Stimulated activated memory B cell treated with anti-CD40 and anti-IgM and Interleukin-4, amounts not matched to agents 10 μg/mL and 1 μg/mL and 100 μg/mL, for 72 hours (primary cell): ENCODE measurements at regions not wholly inside any gene's neighbourhood (a gene's known extent, or its start where the extent isn't known, plus 50 kb on each side); places are given as distances from the start of the nearest gene placed in this dataset.
"Not testable (repeated sequence)": the region's sequence is repeated elsewhere in the genome, so short reads cannot be mapped to it uniquely, and the experiment has no call there.

ENCODE experiments used
- ATAC-seq: fragments of 150-1000 bp; cut with Tn5 transposase; 2 replicates; pipeline ENCODE4 v1.10.0; 2021
- H3K27ac Mint-ChIP-seq: one replicate; pipeline ENCODE4 v1.8.0; 2022; ENCODE audit warnings: mild to moderate bottlenecking, mixed read lengths
- H3K27me3 Mint-ChIP-seq: one replicate; pipeline ENCODE4 v1.8.0; 2022; ENCODE audit warnings: mixed read lengths
- H3K36me3 Mint-ChIP-seq: one replicate; pipeline ENCODE4 v1.8.0; 2022; ENCODE audit warnings: mixed read lengths
- H3K4me1 Mint-ChIP-seq: one replicate; pipeline ENCODE4 v1.8.0; 2022; ENCODE audit warnings: mixed read lengths
- H3K4me3 Mint-ChIP-seq: one replicate; pipeline ENCODE4 v1.8.0; 2022; ENCODE audit warnings: mild to moderate bottlenecking, moderate library complexity, mixed read lengths
- H3K9me3 Mint-ChIP-seq: one replicate; pipeline ENCODE4 v1.8.0; 2022; ENCODE audit warnings: mixed read lengths

DNA sequence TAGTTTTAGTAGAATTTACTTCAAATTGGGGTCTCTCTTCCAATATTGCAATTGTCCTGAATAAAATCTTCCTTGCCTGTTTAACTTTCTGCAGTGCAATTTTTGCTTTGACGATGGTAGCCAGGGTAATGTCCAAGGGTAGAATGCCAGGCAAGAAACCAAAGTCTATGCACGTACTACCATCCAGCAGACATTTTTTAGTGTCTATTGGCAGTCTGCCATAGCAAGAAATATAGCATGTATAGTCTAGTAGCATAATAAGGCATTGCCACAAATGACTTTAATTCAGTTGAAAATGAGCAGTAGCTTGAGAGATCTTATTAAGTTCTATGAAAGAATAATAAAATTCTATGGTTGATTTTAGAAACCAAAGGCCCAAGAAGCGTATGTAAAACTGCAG lies 62.3 kb upstream of the KCNQ5 start:
- Mint-ChIP-seq H3K4me3 (no peak overlapping the region), H3K36me3 (no peaks in the 10 kb centered on the region), H3K27ac (no peak overlapping the region), H3K9me3 (no peaks in the 10 kb centered on the region), H3K27me3 (no peaks in the 10 kb centered on the region), H3K4me1 (no peaks in the 10 kb centered on the region)
- ATAC-seq, result no peak

DNA sequence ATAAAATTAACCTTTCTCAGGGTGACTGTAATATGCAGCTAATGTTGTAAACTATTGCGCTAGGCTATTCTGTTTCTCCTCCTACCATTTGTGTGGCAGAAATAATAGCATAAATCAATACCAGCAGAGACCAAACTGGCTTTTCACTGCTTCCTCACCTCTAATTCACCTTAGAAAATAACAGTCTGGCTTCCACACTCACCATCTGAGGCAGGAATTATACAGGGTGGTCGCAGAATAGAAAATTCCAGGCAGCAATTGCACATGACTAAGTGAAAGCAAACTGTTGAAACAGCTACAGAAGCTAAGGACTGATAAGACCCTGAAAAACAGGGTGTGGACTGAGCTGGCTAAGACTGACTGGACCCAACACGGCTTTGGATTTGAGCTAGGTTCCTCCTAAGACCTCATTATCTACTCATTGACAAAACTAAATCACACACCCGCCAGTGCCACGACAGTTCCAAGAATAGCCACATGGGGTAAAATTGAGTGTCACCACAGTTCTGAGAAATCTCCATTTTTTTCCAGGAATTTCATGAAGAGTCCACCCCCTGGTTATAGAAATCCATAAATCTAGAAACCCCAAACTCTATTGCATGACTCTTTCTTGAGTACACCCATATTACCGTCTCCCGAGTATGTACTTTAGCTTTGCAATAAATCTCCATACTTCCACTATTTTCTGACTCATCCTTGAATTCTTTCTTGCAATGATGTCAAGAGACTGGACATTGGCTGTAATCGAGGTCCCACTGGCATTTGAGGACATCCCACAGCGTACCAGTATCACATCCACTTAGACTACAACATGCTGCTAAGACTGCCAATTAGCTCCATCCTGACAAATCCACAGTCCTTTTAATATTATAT lies 60.9 kb upstream of the KCNQ5 start:
- Mint-ChIP-seq H3K9me3 (no peaks in the 10 kb centered on the region), H3K27ac (no peak overlapping the region), H3K27me3 (no peaks in the 10 kb centered on the region), H3K36me3 (no peaks in the 10 kb centered on the region), H3K4me3 (no peak overlapping the region), H3K4me1 (no peaks in the 10 kb centered on the region)
- no peak for ATAC-seq

DNA sequence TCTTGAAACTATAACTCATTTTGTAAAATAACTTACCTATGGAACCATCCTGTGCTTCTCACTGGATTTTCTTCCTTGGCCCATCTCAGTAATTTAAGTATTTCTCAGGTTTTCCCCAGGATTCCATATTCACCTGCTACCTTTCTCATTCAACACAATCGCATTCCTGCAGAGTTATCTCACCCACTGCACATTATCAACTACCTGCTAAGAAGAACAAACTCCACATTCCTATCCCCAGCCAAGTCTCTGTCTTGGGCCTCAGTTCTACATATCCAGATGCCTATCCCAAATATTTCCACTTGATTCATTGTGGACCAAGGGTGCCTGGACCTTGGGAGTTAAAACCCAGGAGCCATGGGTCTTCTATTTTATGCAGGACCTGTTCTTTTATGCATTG lies 60.2 kb upstream of the KCNQ5 start:
- no peak overlapping the region for H3K27ac Mint-ChIP-seq
- no peak overlapping the region for H3K4me3 Mint-ChIP-seq
- no peaks in the 10 kb centered on the region for H3K4me1 Mint-ChIP-seq
- H3K36me3 Mint-ChIP-seq, result no peaks in the 10 kb centered on the region
- H3K27me3 Mint-ChIP-seq, result no peaks in the 10 kb centered on the region
- no peaks in the 10 kb centered on the region for H3K9me3 Mint-ChIP-seq
- ATAC-seq, result no peak

DNA sequence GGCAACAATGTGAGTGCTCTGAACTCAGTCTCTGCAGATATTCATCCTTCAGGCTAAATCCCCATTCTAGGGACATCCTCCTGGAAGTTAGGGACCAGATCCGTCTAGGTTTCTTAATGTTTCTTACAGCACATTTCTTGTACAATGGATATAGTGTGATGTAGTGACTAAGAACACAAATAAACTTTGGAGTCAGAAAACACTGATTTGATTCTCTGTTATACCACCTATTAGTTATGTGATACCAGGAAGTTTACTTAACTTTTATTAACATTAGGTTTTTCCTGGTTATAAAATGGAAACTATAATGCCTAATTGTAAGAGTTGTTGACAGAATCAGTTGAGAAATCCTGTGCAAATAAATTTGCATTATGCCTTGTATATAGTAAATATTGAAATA lies 57.6 kb upstream of the KCNQ5 start:
- no peak overlapping the region for H3K4me3 Mint-ChIP-seq
- no peaks in the 10 kb centered on the region for H3K9me3 Mint-ChIP-seq
- peaks cover 17% of the 10 kb centered on the region for H3K27me3 Mint-ChIP-seq
- ATAC-seq, result no peak
- no peaks in the 10 kb centered on the region for H3K4me1 Mint-ChIP-seq
- H3K36me3 Mint-ChIP-seq, result no peaks in the 10 kb centered on the region
- no peak overlapping the region for H3K27ac Mint-ChIP-seq

DNA sequence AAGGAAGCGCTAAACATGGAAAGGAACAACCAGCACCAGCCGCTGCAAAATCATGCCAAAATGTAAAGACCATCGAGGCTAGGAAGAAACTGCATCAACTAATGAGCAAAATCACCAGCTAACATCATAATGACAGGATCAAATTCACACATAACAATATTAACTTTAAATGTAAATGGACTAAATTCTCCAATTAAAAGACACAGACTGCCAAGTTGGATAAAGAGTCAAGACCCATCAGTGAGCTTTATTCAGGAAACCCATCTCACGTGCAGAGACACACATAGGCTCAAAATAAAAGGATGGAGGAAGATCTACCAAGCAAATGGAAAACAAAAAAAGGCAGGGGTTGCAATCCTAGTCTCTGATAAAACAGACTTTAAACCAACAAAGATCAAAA lies 49.9 kb upstream of the KCNQ5 start:
- not testable (repeated sequence) for H3K9me3 Mint-ChIP-seq, H3K4me3 Mint-ChIP-seq, ATAC-seq, H3K27ac Mint-ChIP-seq, H3K36me3 Mint-ChIP-seq, H3K4me1 Mint-ChIP-seq
- peaks cover 26% of the 10 kb centered on the region for H3K27me3 Mint-ChIP-seq
